GM21576 (cell line): ENCODE measurements at regions not wholly inside any gene's neighbourhood (a gene's known extent, or its start where the extent isn't known, plus 50 kb on each side); places are given as distances from the start of the nearest gene placed in this dataset.
"Not testable (repeated sequence)": the region's sequence is repeated elsewhere in the genome, so short reads cannot be mapped to it uniquely, and the experiment has no call there.

ENCODE experiments used
- ATAC-seq: cut with Tn5 transposase; IDR thresholded peaks from one replicate; pipeline ENCODE4 v1.9.1; 2021; ENCODE audit warnings: mild to moderate bottlenecking, moderate library complexity; ENCODE audit not compliant: unreplicated experiment

GRCh38 chr14:83908419-83908818 lies 1621.5 kb upstream of the FLRT2 start:
- no peak for ATAC-seq

GRCh38 chr14:83909507-83909906 lies 1620.4 kb upstream of the FLRT2 start:
- ATAC-seq, result no peak

- no peak for ATAC-seq
Measured at GRCh38 chr14:83912032-83912642, 1617.8 kb upstream of the FLRT2 start.

GRCh38 chr14:83913476-83913875 lies 1616.5 kb upstream of the FLRT2 start:
- ATAC-seq, result no peak

GRCh38 chr14:83918546-83918945 lies 1611.4 kb upstream of the FLRT2 start:
- no peak for ATAC-seq

GRCh38 chr14:83919675-83920074 lies 1610.3 kb upstream of the FLRT2 start:
- ATAC-seq, result not testable (repeated sequence)

GRCh38 chr14:83923842-83924241 lies 1606.1 kb upstream of the FLRT2 start:
- ATAC-seq, result no peak

- ATAC-seq, result no peak
Measured at GRCh38 chr14:83924259-83924658, 1605.7 kb upstream of the FLRT2 start.

GRCh38 chr14:83940253-83940652 lies 1589.7 kb upstream of the FLRT2 start:
- no peak for ATAC-seq

- no peak for ATAC-seq
Measured at GRCh38 chr14:83958359-83958758, 1571.6 kb upstream of the FLRT2 start.

GRCh38 chr14:83960832-83961512 lies 1569.0 kb upstream of the FLRT2 start:
- no peak for ATAC-seq

- ATAC-seq, result no peak
Measured at GRCh38 chr14:83969998-83970397, 1559.9 kb upstream of the FLRT2 start.

- ATAC-seq, result no peak
Measured at GRCh38 chr14:83972631-83973030, 1557.3 kb upstream of the FLRT2 start.

- no peak for ATAC-seq
Measured at GRCh38 chr14:83974647-83975163, 1555.2 kb upstream of the FLRT2 start.

GRCh38 chr14:83975435-83975834 lies 1554.5 kb upstream of the FLRT2 start:
- ATAC-seq, result no peak

- ATAC-seq, result no peak
Measured at GRCh38 chr14:83975841-83976770, 1553.8 kb upstream of the FLRT2 start.

- no peak for ATAC-seq
Measured at GRCh38 chr14:83977583-83977982, 1552.4 kb upstream of the FLRT2 start.

- ATAC-seq, result not testable (repeated sequence)
Measured at GRCh38 chr14:83981676-83982258, 1548.2 kb upstream of the FLRT2 start.

GRCh38 chr14:83988275-83988674 lies 1541.7 kb upstream of the FLRT2 start:
- no peak for ATAC-seq

GRCh38 chr14:83991666-83992065 lies 1538.3 kb upstream of the FLRT2 start:
- ATAC-seq, result no peak

- no peak for ATAC-seq
Measured at GRCh38 chr14:83992857-83993256, 1537.1 kb upstream of the FLRT2 start.
